ENCODE measurements at regions not wholly inside any gene's neighbourhood (a gene's known extent, or its start where the extent isn't known, plus 50 kb on each side); places are given as distances from the start of the nearest gene placed in this dataset.

- TF ChIP-seq CTCF (IDR thresholded peaks at IDR 0.05) (no peak), POLR2A (IDR thresholded peaks at IDR 0.05) (no peak), POLR2AphosphoS5 (IDR thresholded peaks at IDR 0.05; ENCODE audit: insufficient read depth in 1 of 2, low read depth in 1 of 2) (no peak)
Observed at GRCh38 chr4:126513596-126513995, 1119.2 kb upstream of the INTU start.
